ENCODE measurements at regions not wholly inside any gene's neighbourhood (a gene's known extent, or its start where the extent isn't known, plus 50 kb on each side); places are given as distances from the start of the nearest gene placed in this dataset.

DNA sequence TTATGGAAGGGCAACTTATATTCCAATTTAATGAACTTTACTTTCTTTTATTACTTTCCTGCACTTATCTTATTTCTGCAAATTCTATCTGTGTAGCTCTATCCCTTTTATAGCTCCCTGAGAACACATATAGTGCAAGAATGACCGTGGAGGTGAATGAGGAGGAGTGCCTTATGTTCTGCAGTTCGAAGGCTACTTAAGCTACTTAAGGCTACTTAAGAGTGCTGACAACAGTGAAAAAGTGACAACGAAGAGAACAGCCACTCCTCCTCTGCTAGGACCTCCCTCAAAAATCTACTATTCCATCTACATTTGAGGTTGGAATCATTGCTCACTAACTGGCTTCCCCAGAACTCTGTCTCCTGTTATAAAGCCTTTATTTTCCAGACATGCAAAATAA lies 1365.7 kb upstream of the C9orf72 start:
- FAIRE-seq (no peak), DNase-seq (ENCODE audit: low read depth, low spot score) (no peak)
- Histone ChIP-seq H3K9me1 (ENCODE audit: control insufficient read depth, extremely low read depth, insufficient read depth, low read length) (no peaks in the 10 kb centered on the region), H3K36me3 (ENCODE audit: control insufficient read depth in 2 of 2, extremely low read depth in 1 of 2, insufficient read depth in 2 of 2, low read length in 2 of 2) (no peaks in the 10 kb centered on the region), H2AFZ (ENCODE audit: control insufficient read depth, low read length) (no peak overlapping the region), H3K4me3 (ENCODE audit: control insufficient read depth in 2 of 3, extremely low read depth in 1 of 3, insufficient read depth in 2 of 3, low read depth in 1 of 3, low read length in 3 of 3) (no peak overlapping the region), H3K4me1 (ENCODE audit: control insufficient read depth, extremely low read depth, insufficient read depth, low read length) (no peaks in the 10 kb centered on the region), H3K27ac (ENCODE audit: control insufficient read depth, insufficient read depth, low read length) (no peak overlapping the region), H3K27me3 (ENCODE audit: control insufficient read depth, extremely low read depth, insufficient read depth, low read length) (no peaks in the 10 kb centered on the region), H3K4me2 (ENCODE audit: control insufficient read depth, extremely low read depth, insufficient read depth, low read depth, low read length) (no peak overlapping the region), H3K79me2 (ENCODE audit: control insufficient read depth, insufficient read depth, low read length) (no peaks in the 10 kb centered on the region), H4K20me1 (ENCODE audit: control insufficient read depth, extremely low read depth, insufficient read depth, low read length) (no peaks in the 10 kb centered on the region), H3K9ac (ENCODE audit: control insufficient read depth, extremely low read depth, insufficient read depth, low read length) (no peak overlapping the region), H3K9me3 (ENCODE audit: control insufficient read depth, low read depth, low read length) (no peaks in the 10 kb centered on the region)
- dilution Hi-C loops (cut with MboI; ENCODE audit: extremely low pct_ligation_motif_present, low sequenced_read_pairs) = no loop called here
- TF ChIP-seq, protein P1, sequence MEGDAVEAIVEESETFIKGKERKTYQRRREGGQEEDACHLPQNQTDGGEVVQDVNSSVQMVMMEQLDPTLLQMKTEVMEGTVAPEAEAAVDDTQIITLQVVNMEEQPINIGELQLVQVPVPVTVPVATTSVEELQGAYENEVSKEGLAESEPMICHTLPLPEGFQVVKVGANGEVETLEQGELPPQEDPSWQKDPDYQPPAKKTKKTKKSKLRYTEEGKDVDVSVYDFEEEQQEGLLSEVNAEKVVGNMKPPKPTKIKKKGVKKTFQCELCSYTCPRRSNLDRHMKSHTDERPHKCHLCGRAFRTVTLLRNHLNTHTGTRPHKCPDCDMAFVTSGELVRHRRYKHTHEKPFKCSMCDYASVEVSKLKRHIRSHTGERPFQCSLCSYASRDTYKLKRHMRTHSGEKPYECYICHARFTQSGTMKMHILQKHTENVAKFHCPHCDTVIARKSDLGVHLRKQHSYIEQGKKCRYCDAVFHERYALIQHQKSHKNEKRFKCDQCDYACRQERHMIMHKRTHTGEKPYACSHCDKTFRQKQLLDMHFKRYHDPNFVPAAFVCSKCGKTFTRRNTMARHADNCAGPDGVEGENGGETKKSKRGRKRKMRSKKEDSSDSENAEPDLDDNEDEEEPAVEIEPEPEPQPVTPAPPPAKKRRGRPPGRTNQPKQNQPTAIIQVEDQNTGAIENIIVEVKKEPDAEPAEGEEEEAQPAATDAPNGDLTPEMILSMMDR (optimal IDR thresholded peaks at IDR 0.05 in 1 of 3, IDR thresholded peaks at IDR 0.05 in 1 of 3, conservative IDR thresholded peaks at IDR 0.05 in 1 of 3; ENCODE audit: extremely low read depth in 1 of 3, insufficient read depth in 2 of 3, low read length in 3 of 3) = no peak
- no peak for TF ChIP-seq EZH2 (IDR thresholded peaks at IDR 0.05; ENCODE audit: low read length)

DNA sequence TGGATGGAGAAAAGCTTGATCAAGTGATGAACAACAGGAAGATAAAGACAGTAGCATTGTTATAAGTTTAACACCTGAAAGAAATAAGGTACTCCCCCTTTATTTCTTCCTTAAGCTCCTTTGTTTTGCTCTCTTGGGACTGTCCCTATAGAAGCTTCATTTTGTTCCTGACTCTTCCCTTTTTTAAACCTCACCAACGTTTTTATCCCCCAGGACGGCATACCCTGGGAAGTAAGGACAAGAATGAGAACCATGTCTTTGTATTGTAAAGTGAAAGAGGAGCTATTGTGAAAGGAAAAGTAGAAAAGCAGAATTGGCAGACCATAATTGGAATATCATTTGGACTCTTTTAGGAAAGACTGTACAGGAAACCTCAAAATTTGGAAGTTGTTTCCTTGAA lies 1368.6 kb upstream of the C9orf72 start:
- no peaks in the 10 kb centered on the region for H3K9me1 ChIP-seq (ENCODE audit: control insufficient read depth, extremely low read depth, insufficient read depth, low read length)
- FAIRE-seq (no peak), DNase-seq (ENCODE audit: low read depth, low spot score) (no peak)
- dilution Hi-C loops (cut with MboI; ENCODE audit: extremely low pct_ligation_motif_present, low sequenced_read_pairs) = no loop called here
- H3K4me2 ChIP-seq (ENCODE audit: control insufficient read depth, extremely low read depth, insufficient read depth, low read depth, low read length) = no peak overlapping the region
- no peaks in the 10 kb centered on the region for H3K4me1 ChIP-seq (ENCODE audit: control insufficient read depth, extremely low read depth, insufficient read depth, low read length)
- no peak overlapping the region for H2AFZ ChIP-seq (ENCODE audit: control insufficient read depth, low read length)
- no peak overlapping the region for H3K27ac ChIP-seq (ENCODE audit: control insufficient read depth, insufficient read depth, low read length)
- TF ChIP-seq, protein P1 (optimal IDR thresholded peaks at IDR 0.05 in 1 of 3, IDR thresholded peaks at IDR 0.05 in 1 of 3, conservative IDR thresholded peaks at IDR 0.05 in 1 of 3; ENCODE audit: extremely low read depth in 1 of 3, insufficient read depth in 2 of 3, low read length in 3 of 3) = no peak
- TF ChIP-seq EZH2 (IDR thresholded peaks at IDR 0.05; ENCODE audit: low read length) = no peak
- no peaks in the 10 kb centered on the region for H4K20me1 ChIP-seq (ENCODE audit: control insufficient read depth, extremely low read depth, insufficient read depth, low read length)
- no peaks in the 10 kb centered on the region for H3K36me3 ChIP-seq (ENCODE audit: control insufficient read depth in 2 of 2, extremely low read depth in 1 of 2, insufficient read depth in 2 of 2, low read length in 2 of 2)
- no peak overlapping the region for H3K4me3 ChIP-seq (ENCODE audit: control insufficient read depth in 2 of 3, extremely low read depth in 1 of 3, insufficient read depth in 2 of 3, low read depth in 1 of 3, low read length in 3 of 3)
- no peak overlapping the region for H3K9ac ChIP-seq (ENCODE audit: control insufficient read depth, extremely low read depth, insufficient read depth, low read length)
- no peaks in the 10 kb centered on the region for H3K79me2 ChIP-seq (ENCODE audit: control insufficient read depth, insufficient read depth, low read length)
- no peaks in the 10 kb centered on the region for H3K27me3 ChIP-seq (ENCODE audit: control insufficient read depth, extremely low read depth, insufficient read depth, low read length)
- no peaks in the 10 kb centered on the region for H3K9me3 ChIP-seq (ENCODE audit: control insufficient read depth, low read depth, low read length)

All from keratinocyte (primary cell).